GM18505 (cell line): ENCODE measurements at regions not wholly inside any gene's neighbourhood (a gene's known extent, or its start where the extent isn't known, plus 50 kb on each side); places are given as distances from the start of the nearest gene placed in this dataset.

ENCODE experiments used
- ATAC-seq: cut with Tn5 transposase; IDR thresholded peaks from one replicate; pipeline ENCODE4 v1.9.1; 2021; ENCODE audit not compliant: unreplicated experiment
- POLR2A ChIP-seq: IDR thresholded peaks from 4 replicates; pipeline ENCODE4 v1.6.1; 2011; ENCODE audit warnings: borderline replicate concordance; ENCODE audit not compliant: insufficient read depth, insufficient read length; ENCODE audit errors: extremely low read depth

- no peak for TF ChIP-seq POLR2A
- ATAC-seq, result no peak
Observed at GRCh38 chr2:2687745-2688144, 356.7 kb upstream of the MYT1L start.

GRCh38 chr2:2686222-2686621 lies 355.1 kb upstream of the MYT1L start:
- no peak for TF ChIP-seq POLR2A
- ATAC-seq, result no peak

- ATAC-seq, result no peak
- TF ChIP-seq POLR2A, result no peak
Observed at GRCh38 chr2:2683606-2684224, 352.6 kb upstream of the MYT1L start.

- no peak for TF ChIP-seq POLR2A
- ATAC-seq, result no peak
Observed at GRCh38 chr2:2682700-2683342, 351.7 kb upstream of the MYT1L start.

- no peak for ATAC-seq
- no peak for TF ChIP-seq POLR2A
Observed at GRCh38 chr2:2681711-2682251, 350.7 kb upstream of the MYT1L start.

GRCh38 chr2:2681085-2681484 lies 350.0 kb upstream of the MYT1L start:
- no peak for ATAC-seq
- TF ChIP-seq POLR2A, result no peak

GRCh38 chr2:2674831-2675230 lies 343.8 kb upstream of the MYT1L start:
- TF ChIP-seq POLR2A, result no peak
- no peak for ATAC-seq

GRCh38 chr2:2673406-2673805 lies 342.3 kb upstream of the MYT1L start:
- TF ChIP-seq POLR2A, result no peak
- no peak for ATAC-seq

GRCh38 chr2:2672249-2672648 lies 341.2 kb upstream of the MYT1L start:
- ATAC-seq, result no peak
- TF ChIP-seq POLR2A, result no peak

- no peak for TF ChIP-seq POLR2A
- no peak for ATAC-seq
Observed at GRCh38 chr2:2671826-2672225, 340.8 kb upstream of the MYT1L start.

- ATAC-seq, result no peak
- TF ChIP-seq POLR2A, result no peak
Observed at GRCh38 chr2:2669316-2669715, 338.2 kb upstream of the MYT1L start.

GRCh38 chr2:2668681-2669265 lies 337.7 kb upstream of the MYT1L start:
- no peak for ATAC-seq
- no peak for TF ChIP-seq POLR2A

- no peak for ATAC-seq
Observed at GRCh38 chr2:2667690-2668089, 336.6 kb upstream of the MYT1L start.

GRCh38 chr2:2665834-2666133 lies 334.7 kb upstream of the MYT1L start:
- no peak for TF ChIP-seq POLR2A
- ATAC-seq, result no peak

More at GRCh38 chr2:2667690-2668089, 336.6 kb upstream of the MYT1L start:
- TF ChIP-seq POLR2A, result no peak
